ENCODE measurements at regions not wholly inside any gene's neighbourhood (a gene's known extent, or its start where the extent isn't known, plus 50 kb on each side); places are given as distances from the start of the nearest gene placed in this dataset.

GRCh38 chr1:184910005-184910404 lies 64.3 kb downstream of the NIBAN1 start:
- Histone ChIP-seq H3K9me3 (ENCODE audit: control insufficient read depth in 1 of 2, insufficient read depth in 1 of 2, low read depth in 1 of 2, low read length in 2 of 2) (no peaks in the 10 kb centered on the region), H3K27me3 (ENCODE audit: insufficient read depth, low read length) (no peaks in the 10 kb centered on the region), H4K20me1 (ENCODE audit: insufficient read depth) (no peaks in the 10 kb centered on the region), H2AFZ (ENCODE audit: low read depth, low read length, poor library complexity, severe bottlenecking) (no peak overlapping the region), H3K9ac (ENCODE audit: low read length) (no peak overlapping the region), H3K27ac (ENCODE audit: low read depth, low read length) (no peak overlapping the region), H3K9me2 (ENCODE audit: insufficient read depth) (no peaks in the 10 kb centered on the region), H3K79me2 (ENCODE audit: insufficient read depth, low read length) (no peaks in the 10 kb centered on the region), H3K36me3 (ENCODE audit: control insufficient read depth in 1 of 2, insufficient read depth in 2 of 2, low read length in 2 of 2) (no peaks in the 10 kb centered on the region), H3K4me1 (ENCODE audit: control insufficient read depth in 1 of 2, insufficient read depth in 2 of 2, low read length in 2 of 2) (no peaks in the 10 kb centered on the region), H3K4me3 (replicated peaks in 1 of 2; ENCODE audit: low read depth in 1 of 2, low read length in 2 of 2) (no peak overlapping the region), H3K4me2 (ENCODE audit: low read length) (no peak overlapping the region)
- CTCF ChIA-PET = no interaction called here
- POLR2A ChIA-PET = no interaction called here
- RAD21 ChIA-PET (ENCODE audit: low non-redundant PET in 1 of 2, low total read pairs in 2 of 2, uncharacterized antibody in 2 of 2, unreplicated experiment in 2 of 2) = no interaction called here
- DNase-seq (ENCODE audit: low read depth, low spot score) = no peak
- ATAC-seq = no peak
- intact Hi-C loops (cut with micrococcal nuclease) = no loop called here
- no peak for TF ChIP-seq ZFX (IDR thresholded peaks at IDR 0.05)
- TF ChIP-seq, protein P1, sequence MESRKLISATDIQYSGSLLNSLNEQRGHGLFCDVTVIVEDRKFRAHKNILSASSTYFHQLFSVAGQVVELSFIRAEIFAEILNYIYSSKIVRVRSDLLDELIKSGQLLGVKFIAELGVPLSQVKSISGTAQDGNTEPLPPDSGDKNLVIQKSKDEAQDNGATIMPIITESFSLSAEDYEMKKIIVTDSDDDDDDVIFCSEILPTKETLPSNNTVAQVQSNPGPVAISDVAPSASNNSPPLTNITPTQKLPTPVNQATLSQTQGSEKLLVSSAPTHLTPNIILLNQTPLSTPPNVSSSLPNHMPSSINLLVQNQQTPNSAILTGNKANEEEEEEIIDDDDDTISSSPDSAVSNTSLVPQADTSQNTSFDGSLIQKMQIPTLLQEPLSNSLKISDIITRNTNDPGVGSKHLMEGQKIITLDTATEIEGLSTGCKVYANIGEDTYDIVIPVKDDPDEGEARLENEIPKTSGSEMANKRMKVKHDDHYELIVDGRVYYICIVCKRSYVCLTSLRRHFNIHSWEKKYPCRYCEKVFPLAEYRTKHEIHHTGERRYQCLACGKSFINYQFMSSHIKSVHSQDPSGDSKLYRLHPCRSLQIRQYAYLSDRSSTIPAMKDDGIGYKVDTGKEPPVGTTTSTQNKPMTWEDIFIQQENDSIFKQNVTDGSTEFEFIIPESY (IDR thresholded peaks at IDR 0.05; ENCODE audit: extremely low read depth, insufficient replicate concordance, low read length) = no peak
- no peak for TF ChIP-seq FOSL1 (IDR thresholded peaks at IDR 0.05; ENCODE audit: low read depth)
- TF ChIP-seq EGR1 (IDR thresholded peaks at IDR 0.05; ENCODE audit: low read depth) = no peak
- no peak for TF ChIP-seq POLR2AphosphoS5 (IDR thresholded peaks at IDR 0.05; ENCODE audit: low read depth, low read length)
- BruUV-seq (replicated peaks) = no TSS peak

DNA sequence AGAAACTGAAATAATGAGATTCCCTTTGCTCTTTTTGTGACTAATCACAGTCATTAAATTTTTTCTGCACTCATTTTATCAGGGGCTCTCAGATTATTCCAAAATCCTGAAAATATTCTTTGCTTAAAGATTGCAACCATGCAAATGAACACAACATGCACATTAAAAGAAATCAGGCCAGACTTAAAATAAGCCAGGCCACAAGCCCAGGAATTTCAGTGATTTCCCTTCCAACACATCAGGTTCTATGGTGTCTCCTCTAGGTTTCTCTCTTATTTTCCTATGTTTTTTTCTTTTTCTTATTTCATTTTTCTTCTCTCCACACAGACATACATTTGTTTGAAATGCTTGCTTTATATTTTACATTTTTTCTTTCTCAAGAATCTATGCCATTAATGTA lies 65.3 kb downstream of the NIBAN1 start:
- Histone ChIP-seq H2AFZ (ENCODE audit: low read depth, low read length, poor library complexity, severe bottlenecking) (no peak overlapping the region), H4K20me1 (ENCODE audit: insufficient read depth) (no peaks in the 10 kb centered on the region), H3K4me1 (ENCODE audit: control insufficient read depth in 1 of 2, insufficient read depth in 2 of 2, low read length in 2 of 2) (no peaks in the 10 kb centered on the region), H3K9me3 (ENCODE audit: control insufficient read depth in 1 of 2, insufficient read depth in 1 of 2, low read depth in 1 of 2, low read length in 2 of 2) (no peaks in the 10 kb centered on the region), H3K9me2 (ENCODE audit: insufficient read depth) (no peaks in the 10 kb centered on the region), H3K79me2 (ENCODE audit: insufficient read depth, low read length) (no peaks in the 10 kb centered on the region), H3K4me2 (ENCODE audit: low read length) (no peak overlapping the region), H3K9ac (ENCODE audit: low read length) (no peak overlapping the region), H3K36me3 (ENCODE audit: control insufficient read depth in 1 of 2, insufficient read depth in 2 of 2, low read length in 2 of 2) (no peaks in the 10 kb centered on the region), H3K27ac (ENCODE audit: low read depth, low read length) (no peak overlapping the region), H3K27me3 (ENCODE audit: insufficient read depth, low read length) (no peaks in the 10 kb centered on the region), H3K4me3 (replicated peaks in 1 of 2; ENCODE audit: low read depth in 1 of 2, low read length in 2 of 2) (no peak overlapping the region)
- BruUV-seq (replicated peaks) = no TSS peak
- DNase-seq (ENCODE audit: low read depth, low spot score) (no peak), ATAC-seq (no peak)
- CTCF ChIA-PET = no interaction called here
- RAD21 ChIA-PET (ENCODE audit: low non-redundant PET in 1 of 2, low total read pairs in 2 of 2, uncharacterized antibody in 2 of 2, unreplicated experiment in 2 of 2) = no interaction called here
- intact Hi-C loops (cut with micrococcal nuclease) = no loop called here
- POLR2A ChIA-PET = no interaction called here
- no peak for TF ChIP-seq CBX3 (IDR thresholded peaks at IDR 0.05; ENCODE audit: low read depth)
- TF ChIP-seq EGR1 (IDR thresholded peaks at IDR 0.05; ENCODE audit: low read depth) = no peak
- TF ChIP-seq TCF7L2 (IDR thresholded peaks at IDR 0.05; ENCODE audit: borderline replicate concordance, extremely low read depth, insufficient read depth, insufficient read length) = no peak
- TF ChIP-seq CTCF (IDR thresholded peaks at IDR 0.05 in 2 of 3, conservative IDR thresholded peaks at IDR 0.05 in 1 of 3; ENCODE audit: borderline replicate concordance in 1 of 3, insufficient read depth in 1 of 3, low read depth in 2 of 3, low read length in 2 of 3) = no peak
- TF ChIP-seq RAD21 (IDR thresholded peaks at IDR 0.05; ENCODE audit: low read depth) = no peak
- TF ChIP-seq, protein P1 (IDR thresholded peaks at IDR 0.05; ENCODE audit: extremely low read depth, insufficient replicate concordance, low read length) = no peak
- no peak for TF ChIP-seq EZH2 (IDR thresholded peaks at IDR 0.05)
- TF ChIP-seq POLR2AphosphoS5 (IDR thresholded peaks at IDR 0.05; ENCODE audit: low read depth, low read length) = no peak
- TF ChIP-seq ZFX (IDR thresholded peaks at IDR 0.05) = no peak
